SK-N-SH treated with all-trans-retinoic acid at 6 μM for 48 hours (cell line): ENCODE measurements at regions not wholly inside any gene's neighbourhood (a gene's known extent, or its start where the extent isn't known, plus 50 kb on each side); places are given as distances from the start of the nearest gene placed in this dataset.

Source experiments
- ATAC-seq: fragments of 200-7000 bp; cut with Tn5 transposase; 3 replicates; pipeline ENCODE4 v1.9.1; 2020; ENCODE audit warnings: mild to moderate bottlenecking, moderate library complexity
- ARNTL ChIP-seq: fragments of 450-650 bp; formaldehyde crosslinking; IDR thresholded peaks from 2 replicates; pipeline ENCODE4 v1.5.0; 2020; ENCODE audit warnings: low read depth, mild to moderate bottlenecking, moderate library complexity, borderline replicate concordance
- BACH2 ChIP-seq: fragments of 250-450 bp; sonication (Bioruptor Pico); IDR thresholded peaks from 2 replicates; pipeline ENCODE4 v1.9.0; 2021; ENCODE audit warnings: mild to moderate bottlenecking, borderline replicate concordance
- CSDC2 ChIP-seq: fragments of 250-450 bp; sonication (Bioruptor Pico); IDR thresholded peaks from 2 replicates; pipeline ENCODE4 v1.5.0; 2020; ENCODE audit warnings: mild to moderate bottlenecking, moderate library complexity
- ESRRG ChIP-seq: fragments of 250-450 bp; sonication (Bioruptor Pico); IDR thresholded peaks from 2 replicates; pipeline ENCODE4 v1.6.1; 2021; ENCODE audit warnings: mild to moderate bottlenecking
- OSR1 ChIP-seq: fragments of 250-450 bp; sonication (Bioruptor Pico); IDR thresholded peaks from 2 replicates; pipeline ENCODE4 v1.8.0; 2022; ENCODE audit warnings: moderate library complexity, mild to moderate bottlenecking, inconsistent platforms
- PATZ1 ChIP-seq: fragments of 250-450 bp; sonication (Bioruptor Pico); IDR thresholded peaks from 2 replicates; pipeline ENCODE4 v1.8.0; 2020; ENCODE audit warnings: mild to moderate bottlenecking, moderate library complexity, borderline replicate concordance
- PPARA ChIP-seq: fragments of 250-450 bp; sonication (Bioruptor Pico); IDR thresholded peaks from 2 replicates; pipeline ENCODE4 v1.5.0; 2020; ENCODE audit warnings: mild to moderate bottlenecking, borderline replicate concordance
- RARB ChIP-seq: fragments of 250-450 bp; sonication (Bioruptor Pico); IDR thresholded peaks from 2 replicates; pipeline ENCODE4 v1.8.0; 2021; ENCODE audit warnings: mild to moderate bottlenecking, moderate library complexity
- SNAI2 ChIP-seq: fragments of 250-450 bp; sonication (Bioruptor Pico); IDR thresholded peaks from 2 replicates; pipeline ENCODE4 v1.5.0; 2020; ENCODE audit warnings: mild to moderate bottlenecking, moderate library complexity
- TCF4 ChIP-seq: fragments of 250-450 bp; sonication (Bioruptor Pico); IDR thresholded peaks from 2 replicates; pipeline ENCODE4 v1.8.0; 2021; ENCODE audit warnings: mild to moderate bottlenecking, moderate library complexity, borderline replicate concordance
- TOX ChIP-seq: fragments of 250-450 bp; sonication (Bioruptor Pico); IDR thresholded peaks from 2 replicates; pipeline ENCODE4 v1.8.0; 2021; ENCODE audit warnings: mild to moderate bottlenecking, moderate library complexity, borderline replicate concordance
- TSHZ2 ChIP-seq: fragments of 250-450 bp; sonication (Bioruptor Pico); IDR thresholded peaks from 2 replicates; pipeline ENCODE4 v1.5.0; 2020; ENCODE audit warnings: mild to moderate bottlenecking, moderate library complexity
- ZC3H10 ChIP-seq: fragments of 250-450 bp; sonication (Bioruptor Pico); IDR thresholded peaks from 2 replicates; pipeline ENCODE4 v1.5.1; 2021; ENCODE audit warnings: mild to moderate bottlenecking, moderate library complexity
- ZFP3 ChIP-seq: fragments of 250-450 bp; sonication (Bioruptor Pico); IDR thresholded peaks from 2 replicates; pipeline ENCODE4 v1.5.0; 2020; ENCODE audit warnings: mild to moderate bottlenecking, moderate library complexity
- ZNF565 ChIP-seq: fragments of 450-650 bp; formaldehyde crosslinking; conservative IDR thresholded peaks from 2 replicates; pipeline ENCODE4 v1.5.0; 2020; ENCODE audit warnings: low read depth, mild to moderate bottlenecking, moderate library complexity
- ZNF70 ChIP-seq: fragments of 450-650 bp; formaldehyde crosslinking; IDR thresholded peaks from 2 replicates; pipeline ENCODE4 v1.5.0; 2020; ENCODE audit warnings: mild to moderate bottlenecking, moderate library complexity
- ZNF8 ChIP-seq: fragments of 450-650 bp; formaldehyde crosslinking; IDR thresholded peaks from 2 replicates; pipeline ENCODE4 v1.5.0; 2020; ENCODE audit warnings: mild to moderate bottlenecking, moderate library complexity
- TF ChIP-seq, protein P1 (sequence below): fragments of 250-450 bp; sonication (Bioruptor Pico); IDR thresholded peaks from 2 replicates; pipeline ENCODE4 v1.8.0; 2021; ENCODE audit warnings: low read depth, mild to moderate bottlenecking, moderate library complexity, borderline replicate concordance
- TF ChIP-seq, protein P2 (sequence below): fragments of 250-450 bp; sonication (Bioruptor Pico); IDR thresholded peaks from 2 replicates; pipeline ENCODE4 v1.5.1; 2021; ENCODE audit warnings: mild to moderate bottlenecking, moderate library complexity
- TF ChIP-seq, protein P3 (sequence below): fragments of 250-450 bp; sonication (Bioruptor Pico); IDR thresholded peaks from 2 replicates; pipeline ENCODE4 v1.5.1; 2020; ENCODE audit warnings: low read depth, mild to moderate bottlenecking, moderate library complexity

DNA sequence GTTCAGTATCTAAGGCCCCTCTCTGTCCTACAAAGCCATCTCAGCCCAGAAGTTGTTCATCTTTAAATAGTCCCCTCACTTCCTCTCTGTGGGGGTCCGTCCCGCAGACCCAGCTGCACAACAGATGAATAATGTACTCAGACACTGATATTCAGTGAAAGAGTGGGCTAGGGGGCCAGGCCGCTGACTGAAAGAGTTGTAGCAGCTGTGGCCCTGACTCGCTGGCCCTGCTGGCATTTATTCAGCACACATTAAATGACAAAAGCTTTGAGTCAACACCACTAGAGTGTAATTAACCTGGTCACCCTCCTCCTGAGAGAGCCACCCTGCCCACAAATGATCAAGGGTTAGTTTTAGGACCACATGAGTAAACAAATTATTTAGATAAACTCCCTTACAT is 76.3 kb downstream of the MED10 start:
- TF ChIP-seq ZFP3 (CRISPR knock-in tag) (no peak), BACH2 (CRISPR knock-in tag) (no peak), PPARA (CRISPR knock-in tag) (no peak), ZC3H10 (CRISPR knock-in tag) (no peak), CSDC2 (CRISPR knock-in tag) (no peak), SNAI2 (CRISPR knock-in tag) (no peak), PATZ1 (CRISPR knock-in tag) (no peak), OSR1 (CRISPR knock-in tag) (no peak), ZNF70 (no peak), RARB (CRISPR knock-in tag) (no peak), ZNF8 (CRISPR knock-in tag) (no peak), ARNTL (no peak), ESRRG (no peak), TOX (CRISPR knock-in tag) (no peak)
- TF ChIP-seq, protein P1, sequence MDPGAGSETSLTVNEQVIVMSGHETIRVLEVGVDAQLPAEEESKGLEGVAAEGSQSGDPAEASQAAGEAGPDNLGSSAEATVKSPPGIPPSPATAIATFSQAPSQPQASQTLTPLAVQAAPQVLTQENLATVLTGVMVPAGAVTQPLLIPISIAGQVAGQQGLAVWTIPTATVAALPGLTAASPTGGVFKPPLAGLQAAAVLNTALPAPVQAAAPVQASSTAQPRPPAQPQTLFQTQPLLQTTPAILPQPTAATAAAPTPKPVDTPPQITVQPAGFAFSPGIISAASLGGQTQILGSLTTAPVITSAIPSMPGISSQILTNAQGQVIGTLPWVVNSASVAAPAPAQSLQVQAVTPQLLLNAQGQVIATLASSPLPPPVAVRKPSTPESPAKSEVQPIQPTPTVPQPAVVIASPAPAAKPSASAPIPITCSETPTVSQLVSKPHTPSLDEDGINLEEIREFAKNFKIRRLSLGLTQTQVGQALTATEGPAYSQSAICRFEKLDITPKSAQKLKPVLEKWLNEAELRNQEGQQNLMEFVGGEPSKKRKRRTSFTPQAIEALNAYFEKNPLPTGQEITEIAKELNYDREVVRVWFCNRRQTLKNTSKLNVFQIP (CRISPR knock-in tag), result no peak
- TF ChIP-seq, protein P2, sequence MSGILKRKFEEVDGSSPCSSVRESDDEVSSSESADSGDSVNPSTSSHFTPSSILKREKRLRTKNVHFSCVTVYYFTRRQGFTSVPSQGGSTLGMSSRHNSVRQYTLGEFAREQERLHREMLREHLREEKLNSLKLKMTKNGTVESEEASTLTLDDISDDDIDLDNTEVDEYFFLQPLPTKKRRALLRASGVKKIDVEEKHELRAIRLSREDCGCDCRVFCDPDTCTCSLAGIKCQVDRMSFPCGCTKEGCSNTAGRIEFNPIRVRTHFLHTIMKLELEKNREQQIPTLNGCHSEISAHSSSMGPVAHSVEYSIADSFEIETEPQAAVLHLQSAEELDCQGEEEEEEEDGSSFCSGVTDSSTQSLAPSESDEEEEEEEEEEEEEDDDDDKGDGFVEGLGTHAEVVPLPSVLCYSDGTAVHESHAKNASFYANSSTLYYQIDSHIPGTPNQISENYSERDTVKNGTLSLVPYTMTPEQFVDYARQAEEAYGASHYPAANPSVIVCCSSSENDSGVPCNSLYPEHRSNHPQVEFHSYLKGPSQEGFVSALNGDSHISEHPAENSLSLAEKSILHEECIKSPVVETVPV, result no peak
- ATAC-seq, result no peak

DNA sequence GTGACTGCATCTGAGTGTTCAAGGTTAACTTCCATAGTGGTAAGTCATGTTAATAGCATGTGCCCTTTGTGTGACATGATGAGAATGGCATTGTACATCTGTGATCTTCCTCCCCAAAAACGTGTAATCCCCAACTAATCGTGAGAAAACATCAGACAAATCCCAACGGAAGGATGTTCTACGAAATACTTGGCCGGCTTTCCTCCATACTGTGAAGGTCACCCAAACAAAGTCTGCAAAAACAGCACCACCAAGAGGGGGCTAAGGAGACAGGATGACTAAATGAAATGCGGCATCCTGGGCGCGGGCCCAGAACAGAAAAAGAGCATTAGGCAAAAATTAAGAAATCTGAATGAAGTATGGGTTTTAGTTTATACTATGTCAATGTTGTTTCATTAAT is 81.8 kb downstream of the MED10 start:
- TF ChIP-seq SNAI2 (CRISPR knock-in tag) (no peak), ZNF565 (CRISPR knock-in tag) (no peak), ESRRG (no peak), TSHZ2 (CRISPR knock-in tag) (no peak), TCF4 (CRISPR knock-in tag) (no peak), OSR1 (CRISPR knock-in tag) (no peak), CSDC2 (CRISPR knock-in tag) (no peak), RARB (CRISPR knock-in tag) (no peak), ZNF70 (no peak), PATZ1 (CRISPR knock-in tag) (no peak), ZC3H10 (CRISPR knock-in tag) (no peak), ARNTL (no peak), ZFP3 (CRISPR knock-in tag) (no peak), PPARA (CRISPR knock-in tag) (no peak)
- TF ChIP-seq, protein P1 (CRISPR knock-in tag), result no peak
- TF ChIP-seq, protein P2, result no peak
- TF ChIP-seq, protein P3, sequence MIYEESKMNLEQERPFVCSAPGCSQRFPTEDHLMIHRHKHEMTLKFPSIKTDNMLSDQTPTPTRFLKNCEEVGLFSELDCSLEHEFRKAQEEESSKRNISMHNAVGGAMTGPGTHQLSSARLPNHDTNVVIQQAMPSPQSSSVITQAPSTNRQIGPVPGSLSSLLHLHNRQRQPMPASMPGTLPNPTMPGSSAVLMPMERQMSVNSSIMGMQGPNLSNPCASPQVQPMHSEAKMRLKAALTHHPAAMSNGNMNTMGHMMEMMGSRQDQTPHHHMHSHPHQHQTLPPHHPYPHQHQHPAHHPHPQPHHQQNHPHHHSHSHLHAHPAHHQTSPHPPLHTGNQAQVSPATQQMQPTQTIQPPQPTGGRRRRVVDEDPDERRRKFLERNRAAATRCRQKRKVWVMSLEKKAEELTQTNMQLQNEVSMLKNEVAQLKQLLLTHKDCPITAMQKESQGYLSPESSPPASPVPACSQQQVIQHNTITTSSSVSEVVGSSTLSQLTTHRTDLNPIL (CRISPR knock-in tag), result no peak
- no peak for ATAC-seq
